IMR-90 (cell line): ENCODE measurements at regions not wholly inside any gene's neighbourhood (a gene's known extent, or its start where the extent isn't known, plus 50 kb on each side); places are given as distances from the start of the nearest gene placed in this dataset.

Experiments
- ATAC-seq: fragments of 200-7000 bp; cut with Tn5 transposase; 2 replicates; pipeline ENCODE4 v1.9.1; 2020; ENCODE audit warnings: low read depth, mild to moderate bottlenecking, moderate library complexity
- BruUV-seq: library from RNA; stranded (reverse); fragments of 400-500 nt; replicated peaks from 2 replicates; lab custom pipeline; 2021; lab: Mats Ljungman, UMichigan
- CTCF ChIA-PET: fragments of 300-600 bp; formaldehyde crosslinking; extraction: SDS; loops from one replicate; lab custom pipeline; 2021; ENCODE audit warnings: antibody characterized with exemption; lab: Yijun Ruan, JAX
- POLR2A ChIA-PET: fragments of 300-600 bp; sonication (Branson Sonifier 250); formaldehyde crosslinking; loops from one replicate; lab custom pipeline; 2022; ENCODE audit warnings: antibody characterized with exemption; ENCODE audit not compliant: unreplicated experiment; lab: Charles Lee
- DNase-seq: peaks from one replicate; pipeline ENCODE4 v3.0.0; 2013
- H2AFZ ChIP-seq: replicated peaks from 2 replicates; pipeline ENCODE3; 2013; ENCODE audit warnings: low read length, mild to moderate bottlenecking; ENCODE audit not compliant: poor library complexity
- H2AK5ac ChIP-seq: 2 replicates; pipeline ENCODE4 v1.6.1; 2013; ENCODE audit warnings: low read depth, low read length, inconsistent platforms
- H2AK9ac ChIP-seq: replicated peaks from 2 replicates; pipeline ENCODE3; 2013; ENCODE audit warnings: mild to moderate bottlenecking, low read depth, low read length, moderate library complexity; ENCODE audit not compliant: poor library complexity
- H2BK120ac ChIP-seq: 2 replicates; pipeline ENCODE4 v1.6.1; 2013; ENCODE audit warnings: low read depth, low read length, inconsistent platforms
- H2BK15ac ChIP-seq: 3 replicates; pipeline ENCODE4 v1.6.1; 2013; ENCODE audit warnings: low read depth, low read length, inconsistent platforms
- H2BK20ac ChIP-seq: 2 replicates; pipeline ENCODE4 v1.6.1; 2013; ENCODE audit warnings: low read depth, mild to moderate bottlenecking, inconsistent platforms, low read length, moderate library complexity
- H2BK5ac ChIP-seq: 2 replicates; pipeline ENCODE4 v1.6.1; 2013; ENCODE audit warnings: mild to moderate bottlenecking, low read depth, low read length, inconsistent platforms; ENCODE audit not compliant: poor library complexity, severe bottlenecking
- H3K14ac ChIP-seq: replicated peaks from 2 replicates; pipeline ENCODE4 v1.6.1; 2013; ENCODE audit warnings: low read depth, low read length, inconsistent platforms
- H3K18ac ChIP-seq: 2 replicates; pipeline ENCODE4 v1.6.1; 2013; ENCODE audit warnings: low read depth, low read length, control low read depth
- H3K23ac ChIP-seq: 2 replicates; pipeline ENCODE4 v1.6.1; 2013; ENCODE audit warnings: low read depth, low read length, inconsistent platforms
- H3K27ac ChIP-seq: 2 replicates; pipeline ENCODE4 v1.5.1; 2013; ENCODE audit warnings: mild to moderate bottlenecking, control low read depth, low read length; ENCODE audit not compliant: insufficient read depth
- H3K27me3 ChIP-seq: 2 replicates; pipeline ENCODE4 v1.6.1; 2013; ENCODE audit warnings: low read length; ENCODE audit not compliant: control insufficient read depth, insufficient read depth
- H3K36me3 ChIP-seq: 2 replicates; pipeline ENCODE4 v1.6.1; 2013; ENCODE audit warnings: low read length, mixed read lengths; ENCODE audit not compliant: control insufficient read depth, insufficient read depth
- H3K4ac ChIP-seq: 2 replicates; pipeline ENCODE4 v1.6.1; 2013; ENCODE audit warnings: low read depth, low read length, inconsistent platforms
- H3K4me1 ChIP-seq: 2 replicates; pipeline ENCODE4 v1.6.1; 2013; ENCODE audit warnings: low read length, mixed read lengths; ENCODE audit not compliant: control insufficient read depth, insufficient read depth
- H3K4me2 ChIP-seq: 2 replicates; pipeline ENCODE4 v1.6.1; 2013; ENCODE audit warnings: low read depth, mild to moderate bottlenecking, control low read depth, low read length, moderate library complexity
- H3K4me3 ChIP-seq: 2 replicates; pipeline ENCODE4 v1.5.1; 2013; ENCODE audit warnings: low read depth, mild to moderate bottlenecking, control low read depth, low read length, moderate library complexity; ENCODE audit not compliant: insufficient read depth
- H3K56ac ChIP-seq: 2 replicates; pipeline ENCODE4 v1.6.1; 2013; ENCODE audit warnings: low read length, inconsistent platforms; ENCODE audit not compliant: insufficient read depth; ENCODE audit errors: extremely low read depth
- H3K79me1 ChIP-seq, 2 experiments: 2 replicates each; pipeline ENCODE4 v1.6.1; 2013; ENCODE audit warnings: low read length in 2 of 2, inconsistent platforms in 1 of 2, low read depth in 1 of 2
- H3K9ac ChIP-seq: 2 replicates; pipeline ENCODE4 v1.6.1; 2013; ENCODE audit warnings: low read depth, low read length, control low read depth
- H3K9me1 ChIP-seq: 2 replicates; pipeline ENCODE4 v1.6.1; 2013; ENCODE audit warnings: low read length, inconsistent platforms; ENCODE audit not compliant: insufficient read depth
- H3K9me3 ChIP-seq: 2 replicates; pipeline ENCODE4 v1.6.1; 2013; ENCODE audit warnings: low read length; ENCODE audit not compliant: control insufficient read depth, insufficient read depth
- H4K20me1 ChIP-seq: 2 replicates; pipeline ENCODE4 v1.6.1; 2013; ENCODE audit warnings: low read length, inconsistent platforms; ENCODE audit not compliant: insufficient read depth
- H4K5ac ChIP-seq: 2 replicates; pipeline ENCODE4 v1.6.1; 2013; ENCODE audit warnings: mild to moderate bottlenecking, low read depth, low read length, control low read depth
- H4K8ac ChIP-seq, 2 experiments: 2 replicates each; pipeline ENCODE4 v1.6.1; 2013; ENCODE audit warnings: low read depth in 2 of 2, low read length in 2 of 2, control low read depth in 1 of 2, inconsistent platforms in 1 of 2
- H4K91ac ChIP-seq: 2 replicates; pipeline ENCODE4 v1.6.1; 2013; ENCODE audit warnings: low read depth, low read length, inconsistent platforms; ENCODE audit not compliant: insufficient read depth
- CEBPB ChIP-seq: IDR thresholded peaks from 2 replicates; pipeline ENCODE4 v1.6.1; 2012; ENCODE audit warnings: low read depth, low read length, improper control_type of control experiment
- CHD1 ChIP-seq: IDR thresholded peaks from 2 replicates; pipeline ENCODE4 v1.6.1; 2012; ENCODE audit warnings: low read depth, low read length, improper control_type of control experiment
- CTCF ChIP-seq: conservative IDR thresholded peaks from 2 replicates; pipeline ENCODE4 v1.5.1; 2012; ENCODE audit warnings: mild to moderate bottlenecking, low read depth, low read length, improper control_type of control experiment
- ELK1 ChIP-seq: fragments of 150-350 bp; IDR thresholded peaks from 2 replicates; pipeline ENCODE4 v1.6.1; 2016; ENCODE audit warnings: low read depth, mild to moderate bottlenecking, low read length, moderate library complexity, borderline replicate concordance
- FOS ChIP-seq: fragments of 150-350 bp; IDR thresholded peaks from 2 replicates; pipeline ENCODE4 v1.6.1; 2016; ENCODE audit warnings: low read depth, low read length
- MAZ ChIP-seq: IDR thresholded peaks from 2 replicates; pipeline ENCODE4 v1.6.1; 2012; ENCODE audit warnings: low read depth, mild to moderate bottlenecking, low read length, improper control_type of control experiment, moderate library complexity, borderline replicate concordance
- MXI1 ChIP-seq: IDR thresholded peaks from 2 replicates; pipeline ENCODE4 v1.6.1; 2012; ENCODE audit warnings: low read depth, mild to moderate bottlenecking, low read length, moderate library complexity, borderline replicate concordance
- NFE2L2 ChIP-seq: fragments of 150-350 bp; IDR thresholded peaks from 2 replicates; pipeline ENCODE4 v1.6.1; 2016; ENCODE audit warnings: low read depth, mild to moderate bottlenecking, low read length
- POLR2A ChIP-seq: IDR thresholded peaks from 2 replicates; pipeline ENCODE4 v1.6.1; 2012; ENCODE audit warnings: mild to moderate bottlenecking, low read depth, low read length
- RAD21 ChIP-seq: IDR thresholded peaks from 2 replicates; pipeline ENCODE4 v1.6.1; 2012; ENCODE audit warnings: low read length, improper control_type of control experiment
- RCOR1 ChIP-seq: IDR thresholded peaks from 2 replicates; pipeline ENCODE4 v1.6.1; 2012; ENCODE audit warnings: mild to moderate bottlenecking, low read length, improper control_type of control experiment; ENCODE audit not compliant: insufficient replicate concordance
- RFX5 ChIP-seq: IDR thresholded peaks from 2 replicates; pipeline ENCODE4 v1.8.0; 2012; ENCODE audit warnings: low read depth, mild to moderate bottlenecking, low read length, moderate library complexity
- SMC3 ChIP-seq: fragments of 150-350 bp; IDR thresholded peaks from 2 replicates; pipeline ENCODE4 v1.6.1; 2016; ENCODE audit warnings: low read depth, mild to moderate bottlenecking, antibody characterized with exemption, low read length, moderate library complexity
- USF2 ChIP-seq: fragments of 150-350 bp; IDR thresholded peaks from 2 replicates; pipeline ENCODE4 v1.6.1; 2017; ENCODE audit warnings: mild to moderate bottlenecking, antibody characterized with exemption, low read length, low read depth
- WGBS, 2 experiments: methylation state at CpG; one replicate each; pipeline versions ENCODE4 v1.1.5 to v1.1.7; 2013; ENCODE audit warnings: missing lambda C conversion rate in 2 of 2; ENCODE audit not compliant: insufficient read length in 1 of 2; ENCODE audit errors: extremely low coverage in 2 of 2; 5-methylcytosine and 5-hydroxymethylcytosine counted together
- dilution Hi-C: fragments of 300-500 bp; cut with HindIII; formaldehyde crosslinking; loops from one replicate; pipeline ENCODE4 v1.14.3; 2018; ENCODE audit warnings: low sequenced_read_pairs; ENCODE audit not compliant: unreplicated experiment
- in situ Hi-C: fragments of 300-500 bp; cut with MboI; formaldehyde crosslinking; loops from 3 replicates; pipeline ENCODE4 v1.14.3; 2019; ENCODE audit warnings: low sequenced_read_pairs, inconsistent platforms, mixed read lengths
- intact Hi-C: fragments of 100-400 bp; cut with micrococcal nuclease; formaldehyde crosslinking; loops from 2 replicates; pipeline ENCODE4 v1.10.0; 2022

GRCh38 chr10:78417425-78418370 lies 384.0 kb downstream of the RPS24 start:
- Histone ChIP-seq H3K79me1 (no peaks in the 10 kb centered on the region), H3K27me3 (peaks cover 16% of the 10 kb centered on the region), H2BK20ac (peak overlapping the region; percentile 29; the same call in 1 of the 2 replicates), H3K9ac (no peak overlapping the region), H3K14ac (0 out of 2 replicates have a peak overlapping the region, but pooled peaks have one; percentile 11), H2BK120ac (no peak overlapping the region), H4K8ac (no peak overlapping the region), H3K18ac (no peak overlapping the region), H3K56ac (no peak overlapping the region), H3K23ac (no peak overlapping the region), H2AK5ac (0 out of 2 replicates have a peak overlapping the region, but pooled peaks have one; percentile 8), H2AK9ac (no peak overlapping the region), H2AFZ (no peak overlapping the region), H3K4me1 (peaks cover 3% of the 10 kb centered on the region; the same call in 1 of the 2 replicates), H4K5ac (no peak overlapping the region), H3K4me2 (no peak overlapping the region), H4K91ac (no peak overlapping the region), H2BK5ac (no peak overlapping the region), H3K4ac (no peak overlapping the region), H3K4me3 (no peak overlapping the region), H3K36me3 (no peaks in the 10 kb centered on the region), H3K9me3 (no peaks in the 10 kb centered on the region), H3K27ac (no peak overlapping the region), H3K9me1 (peaks cover 13% of the 10 kb centered on the region), H2BK15ac (no peak overlapping the region), H4K20me1 (no peaks in the 10 kb centered on the region)
- DNase-seq: no peak
- ChIA-PET POLR2A (no interaction called here), CTCF (no interaction called here)
- in situ Hi-C loops (no loop called here), intact Hi-C loops (no loop called here), dilution Hi-C loops (no loop called here)
- 82% methylated on average over 3 of the region's 16 CpGs; no CpG with 5 or more reads in 1 of the 2 experiments for WGBS, 2 experiments
- BruUV-seq: no TSS peak
- ATAC-seq: no peak
- TF ChIP-seq USF2: no peak
- TF ChIP-seq NFE2L2: no peak
- TF ChIP-seq ELK1: no peak
- TF ChIP-seq RAD21: no peak
- TF ChIP-seq CEBPB: no peak
- TF ChIP-seq CTCF: no peak
- TF ChIP-seq MAZ: no peak
- no peak for TF ChIP-seq MXI1
- no peak for TF ChIP-seq RFX5
- TF ChIP-seq RCOR1: no peak
- no peak for TF ChIP-seq POLR2A
- no peak for TF ChIP-seq SMC3
- TF ChIP-seq CHD1: no peak
- TF ChIP-seq FOS: no peak
